B cell (primary cell): ENCODE measurements at regions not wholly inside any gene's neighbourhood (a gene's known extent, or its start where the extent isn't known, plus 50 kb on each side); places are given as distances from the start of the nearest gene placed in this dataset. TPM values are rescaled to one million over a fixed set of nuclear protein-coding genes. Genes with fewer than 3 reads are reported as not detected.

Experiments used
- ATAC-seq: fragments of 200-7000 bp; cut with Tn5 transposase; one replicate; pipeline ENCODE4 v1.10.0; 2021; ENCODE audit warnings: low read depth, mild to moderate bottlenecking, moderate number of reproducible peaks, moderate library complexity
- CTCF ChIA-PET: fragments of 350-600 bp; sonication (Branson Sonifier 250); formaldehyde crosslinking; loops from one replicate; lab custom pipeline; 2021; ENCODE audit warnings: antibody characterized with exemption, inconsistent platforms; lab: Charles Lee
- POLR2A ChIA-PET: fragments of 350-600 bp; sonication (Branson Sonifier 250); formaldehyde crosslinking; loops from one replicate; lab custom pipeline; 2021; ENCODE audit warnings: antibody characterized with exemption; lab: Charles Lee
- DNase-seq: peaks from one replicate; pipeline ENCODE4 v3.0.0; 2013
- H2AFZ ChIP-seq: 2 replicates; pipeline ENCODE4 v1.6.1; 2012; ENCODE audit warnings: mild to moderate bottlenecking, low read depth, low read length; ENCODE audit not compliant: insufficient read depth, poor library complexity, severe bottlenecking
- H3K27ac ChIP-seq, 2 donors: 1 replicate in 1 of 2; 2 replicates in 1 of 2; pipeline ENCODE4 v1.5.1; 2012 to 2013; ENCODE audit warnings: low read length in 2 of 2, mild to moderate bottlenecking in 2 of 2, moderate library complexity in 1 of 2
- H3K27me3 ChIP-seq, 4 experiments: fragments of 200-600 bp in 1 of 4; sonication (generic) in 1 of 4; replicated peaks in 1 of 4; 1 replicate in 2 of 4; 2 replicates in 2 of 4; pipeline versions ENCODE4 v1.6.1 to v1.7.0; 2013 to 2016; ENCODE audit warnings: low read length in 3 of 4, mild to moderate bottlenecking in 2 of 4, mixed read lengths in 1 of 4, moderate library complexity in 1 of 4; ENCODE audit not compliant: insufficient read depth in 4 of 4, control insufficient read depth in 3 of 4; ENCODE audit errors: control extremely low read depth in 1 of 4
- H3K36me3 ChIP-seq, 2 experiments: replicated peaks in 1 of 2; 1 replicate in 1 of 2; 2 replicates in 1 of 2; pipeline versions ENCODE4 v1.6.1 to v1.7.1; 2013; ENCODE audit warnings: low read length in 1 of 2; ENCODE audit not compliant: insufficient read depth in 2 of 2, control insufficient read depth in 1 of 2; ENCODE audit errors: control extremely low read depth in 1 of 2, extremely low read depth in 1 of 2
- H3K4me1 ChIP-seq, 2 donors: fragments of 200-600 bp in 1 of 2; sonication (generic) in 1 of 2; 1 replicate in 1 of 2; 2 replicates in 1 of 2; pipeline versions ENCODE4 v1.5.1 to v1.6.1; 2013 to 2017; ENCODE audit warnings: low read length in 2 of 2; ENCODE audit not compliant: control insufficient read depth in 2 of 2, insufficient read depth in 2 of 2
- H3K4me2 ChIP-seq: replicated peaks from 2 replicates; pipeline ENCODE3; 2012; ENCODE audit warnings: mild to moderate bottlenecking, low read depth, low read length; ENCODE audit not compliant: poor library complexity, severe bottlenecking
- H3K4me3 ChIP-seq, 5 experiments: fragments of 200-600 bp in 1 of 5; sonication (generic) in 1 of 5; 1 replicate in 3 of 5; 2 replicates in 2 of 5; pipeline versions ENCODE4 v1.5.1 to v1.7.0; 2011 to 2016; ENCODE audit warnings: low read length in 4 of 5, mild to moderate bottlenecking in 4 of 5, low read depth in 2 of 5, control low read depth in 1 of 5, moderate library complexity in 1 of 5; ENCODE audit not compliant: insufficient read depth in 1 of 5; ENCODE audit errors: control extremely low read depth in 1 of 5, extremely low read depth in 1 of 5
- H3K79me2 ChIP-seq: fragments of 200-600 bp; sonication (generic); one replicate; pipeline ENCODE4 v1.6.0; 2016; ENCODE audit warnings: low read length; ENCODE audit not compliant: control insufficient read depth, insufficient read depth
- H3K9ac ChIP-seq: fragments of 200-600 bp; sonication (generic); 2 replicates; pipeline ENCODE4 v1.6.1; 2017; ENCODE audit warnings: mild to moderate bottlenecking, low read length, moderate library complexity
- H3K9me3 ChIP-seq, 3 donors: one replicate each; pipeline versions ENCODE4 v1.6.1 to v1.7.1; 2013; ENCODE audit warnings: low read length in 2 of 3; ENCODE audit not compliant: control insufficient read depth in 2 of 3, insufficient read depth in 1 of 3; ENCODE audit errors: control extremely low read depth in 1 of 3
- H4K20me1 ChIP-seq: 2 replicates; pipeline ENCODE4 v1.6.0; 2012; ENCODE audit warnings: mild to moderate bottlenecking, low read length; ENCODE audit not compliant: insufficient read depth, control insufficient read depth, poor library complexity, severe bottlenecking
- H3K27ac Mint-ChIP-seq: one replicate; pipeline ENCODE4 v1.8.0; 2021; ENCODE audit warnings: mixed read lengths
- H3K27me3 Mint-ChIP-seq: one replicate; pipeline ENCODE4 v1.8.0; 2021; ENCODE audit warnings: mixed read lengths
- H3K4me1 Mint-ChIP-seq: one replicate; pipeline ENCODE4 v1.8.0; 2021; ENCODE audit warnings: mixed read lengths
- H3K4me3 Mint-ChIP-seq: one replicate; pipeline ENCODE4 v1.8.0; 2021; ENCODE audit warnings: mixed read lengths
- H3K9me3 Mint-ChIP-seq: one replicate; pipeline ENCODE4 v1.8.0; 2022; ENCODE audit warnings: mixed read lengths; ENCODE audit not compliant: insufficient read depth
- CTCF ChIP-seq: fragments of 200-600 bp; IDR thresholded peaks from one replicate; pipeline ENCODE4 v1.8.0; 2022; ENCODE audit warnings: antibody characterized with exemption, mild to moderate bottlenecking
- EZH2 ChIP-seq: IDR thresholded peaks from 2 replicates; pipeline ENCODE4 v1.6.1; 2012; ENCODE audit warnings: borderline replicate concordance, low read depth, mild to moderate bottlenecking, moderate library complexity, low read length; ENCODE audit not compliant: insufficient read depth, poor library complexity, severe bottlenecking
- WGBS: methylation state at CpG from one replicate; pipeline ENCODE4 v1.1.5; 2013; ENCODE audit warnings: missing lambda C conversion rate; ENCODE audit not compliant: insufficient coverage; 5-methylcytosine and 5-hydroxymethylcytosine counted together
- intact Hi-C: fragments of 100-400 bp; cut with micrococcal nuclease; formaldehyde crosslinking; loops from one replicate; pipeline ENCODE4 v1.10.0; 2022
- small RNA-seq: library from RNA; depleted of rRNA; stranded (forward); fragments of <200 nt; gene quantifications from one replicate; pipeline ENCODE3, GENCODE V24; 2012; ENCODE audit warnings: low replicate concordance, low read depth; ENCODE audit not compliant: insufficient read length

GRCh38 chr14:25753130-25753529 lies 703.2 kb upstream of the STXBP6 start:
- Histone ChIP-seq H3K27me3 (no peaks in the 10 kb centered on the region), H4K20me1 (no peaks in the 10 kb centered on the region), H2AFZ (no peak overlapping the region), H3K4me1 (no peaks in the 10 kb centered on the region), H3K9ac (no peak overlapping the region), H3K79me2 (no peaks in the 10 kb centered on the region), H3K4me3 (no peak overlapping the region), H3K9me3 (peaks cover 0 to 2% (median 0%) of the 10 kb centered on the region in 3 donors), H3K27ac (no peak overlapping the region), H3K36me3 (no peaks in the 10 kb centered on the region), H3K4me2 (no peak overlapping the region)
- TF ChIP-seq CTCF (no peak), EZH2 (no peak)
- intact Hi-C loops = no loop called here
- Mint-ChIP-seq H3K27me3 (no peaks in the 10 kb centered on the region), H3K4me3 (no peak overlapping the region), H3K4me1 (no peaks in the 10 kb centered on the region), H3K27ac (no peak overlapping the region), H3K9me3 (no peaks in the 10 kb centered on the region)
- ATAC-seq (no peak), DNase-seq (no peak)
- ChIA-PET POLR2A (no interaction called here), CTCF (no interaction called here)
- 17% methylated on average over 3 of the region's 4 CpGs for WGBS

GRCh38 chr14:25750436-25750835 lies 700.5 kb upstream of the STXBP6 start:
- H3K4me2 ChIP-seq = no peak overlapping the region
- no peak overlapping the region for H3K27ac ChIP-seq
- no peak overlapping the region for H3K4me3 Mint-ChIP-seq
- no peaks in the 10 kb centered on the region for H3K4me1 Mint-ChIP-seq
- peaks cover 0 to 1% (median 0%) of the 10 kb centered on the region in 3 donors for H3K9me3 ChIP-seq
- no peak overlapping the region for H2AFZ ChIP-seq
- CTCF ChIA-PET = no interaction called here
- H3K36me3 ChIP-seq = no peaks in the 10 kb centered on the region
- no peak overlapping the region for H3K27ac Mint-ChIP-seq
- no peaks in the 10 kb centered on the region for H3K4me1 ChIP-seq
- TF ChIP-seq CTCF (no peak), EZH2 (no peak)
- H4K20me1 ChIP-seq = no peaks in the 10 kb centered on the region
- DNase-seq (no peak), ATAC-seq (no peak)
- no peaks in the 10 kb centered on the region for H3K27me3 ChIP-seq
- H3K9me3 Mint-ChIP-seq = no peaks in the 10 kb centered on the region
- WGBS = no CpG with 5 or more reads among the region's 1 CpG
- no peaks in the 10 kb centered on the region for H3K79me2 ChIP-seq
- intact Hi-C loops = no loop called here
- POLR2A ChIA-PET = no interaction called here
- H3K4me3 ChIP-seq = no peak overlapping the region
- H3K27me3 Mint-ChIP-seq = no peaks in the 10 kb centered on the region
- no peak overlapping the region for H3K9ac ChIP-seq

Small RNA genes in the stretch of these regions (small RNA-seq; reads per million reads assigned to genes)
- gene RF00440 = not detected
